Neuronal stem cell (in vitro differentiated cells): ENCODE measurements at regions not wholly inside any gene's neighbourhood (a gene's known extent, or its start where the extent isn't known, plus 50 kb on each side); places are given as distances from the start of the nearest gene placed in this dataset. TPM values are rescaled to one million over a fixed set of nuclear protein-coding genes. Genes with fewer than 3 reads are reported as not detected.

Experiments used
- DNase-seq: peaks from one replicate; pipeline ENCODE4 v3.0.0-alpha.2; 2013; ENCODE audit warnings: low spot score
- H2AFZ ChIP-seq: one replicate; pipeline ENCODE4 v1.6.1; 2013; ENCODE audit warnings: mild to moderate bottlenecking, low read length, inconsistent platforms
- H2AK5ac ChIP-seq: 2 replicates; pipeline ENCODE4 v1.6.1; 2013; ENCODE audit warnings: low read depth, mild to moderate bottlenecking, inconsistent platforms, low read length, moderate library complexity, mixed read lengths
- H2BK120ac ChIP-seq: 2 replicates; pipeline ENCODE4 v1.6.1; 2013; ENCODE audit warnings: low read depth, mild to moderate bottlenecking, inconsistent platforms, low read length, moderate library complexity, mixed read lengths
- H2BK12ac ChIP-seq: one replicate; pipeline ENCODE4 v1.6.1; 2013; ENCODE audit warnings: low read length, inconsistent platforms
- H2BK15ac ChIP-seq: 2 replicates; pipeline ENCODE4 v1.6.1; 2013; ENCODE audit warnings: mild to moderate bottlenecking, low read length, inconsistent platforms, mixed read lengths
- H2BK5ac ChIP-seq: one replicate; pipeline ENCODE4 v1.6.1; 2013; ENCODE audit warnings: inconsistent platforms, mild to moderate bottlenecking, low read length, moderate library complexity
- H3K14ac ChIP-seq: one replicate; pipeline ENCODE4 v1.6.1; 2013; ENCODE audit warnings: low read length, inconsistent platforms
- H3K18ac ChIP-seq: 2 replicates; pipeline ENCODE4 v1.6.1; 2013; ENCODE audit warnings: low read length, inconsistent platforms
- H3K23ac ChIP-seq: 2 replicates; pipeline ENCODE4 v1.6.1; 2013; ENCODE audit warnings: low read depth, mild to moderate bottlenecking, mixed read lengths, low read length, inconsistent platforms; ENCODE audit not compliant: poor library complexity
- H3K27ac ChIP-seq: replicated peaks from 3 replicates; pipeline ENCODE4 v1.5.1; 2013; ENCODE audit warnings: low read length, inconsistent platforms
- H3K27me3 ChIP-seq, 3 experiments: 2 replicates each; pipeline ENCODE4 v1.6.1; 2013; ENCODE audit warnings: low read length in 3 of 3, mild to moderate bottlenecking in 2 of 3, inconsistent platforms in 1 of 3, low read depth in 1 of 3, mixed read lengths in 1 of 3, moderate library complexity in 1 of 3; ENCODE audit not compliant: control insufficient read depth in 3 of 3, insufficient read depth in 3 of 3
- H3K36me3 ChIP-seq, 2 donors: replicated peaks in 1 of 2; 2 replicates each; pipeline ENCODE4 v1.6.1; 2013; ENCODE audit warnings: low read length in 2 of 2; ENCODE audit not compliant: control insufficient read depth in 2 of 2, insufficient read depth in 2 of 2
- H3K4ac ChIP-seq: 2 replicates; pipeline ENCODE4 v1.6.1; 2013; ENCODE audit warnings: inconsistent platforms, mild to moderate bottlenecking, low read length, moderate library complexity
- H3K4me1 ChIP-seq, 2 donors: 1 replicate in 1 of 2; 2 replicates in 1 of 2; pipeline ENCODE4 v1.6.1; 2013; ENCODE audit warnings: low read length in 2 of 2, low read depth in 1 of 2; ENCODE audit not compliant: control insufficient read depth in 2 of 2, insufficient read depth in 1 of 2
- H3K4me2 ChIP-seq: one replicate; pipeline ENCODE4 v1.6.1; 2013; ENCODE audit warnings: mild to moderate bottlenecking, low read length, inconsistent platforms; ENCODE audit not compliant: insufficient read depth, poor library complexity, severe bottlenecking
- H3K4me3 ChIP-seq, 2 donors: 2 replicates each; pipeline ENCODE4 v1.5.1; 2013; ENCODE audit warnings: low read length in 2 of 2, mild to moderate bottlenecking in 2 of 2, inconsistent platforms in 1 of 2, moderate library complexity in 1 of 2
- H3K79me1 ChIP-seq: one replicate; pipeline ENCODE4 v1.6.1; 2013; ENCODE audit warnings: low read depth, mild to moderate bottlenecking, inconsistent platforms, low read length, moderate library complexity
- H3K9ac ChIP-seq: one replicate; pipeline ENCODE4 v1.6.1; 2013; ENCODE audit warnings: mild to moderate bottlenecking, low read depth, low read length, inconsistent platforms; ENCODE audit not compliant: poor library complexity
- H3K9me3 ChIP-seq, 2 donors: replicated peaks in 1 of 2; 2 replicates each; pipeline versions ENCODE3 to v1.6.1; 2013; ENCODE audit warnings: low read length in 2 of 2, mild to moderate bottlenecking in 2 of 2, inconsistent platforms in 1 of 2, low read depth in 1 of 2, mixed read lengths in 1 of 2, moderate library complexity in 1 of 2; ENCODE audit not compliant: control insufficient read depth in 2 of 2, insufficient read depth in 1 of 2
- H4K8ac ChIP-seq: one replicate; pipeline ENCODE4 v1.6.1; 2013; ENCODE audit warnings: low read depth, mild to moderate bottlenecking, inconsistent platforms, low read length, moderate library complexity
- H4K91ac ChIP-seq: one replicate; pipeline ENCODE4 v1.6.1; 2013; ENCODE audit warnings: low read length, low read depth, mild to moderate bottlenecking, inconsistent platforms; ENCODE audit not compliant: poor library complexity
- WGBS, 2 donors: extraction: QIAGEN DNeasy Blood & Tissue Kit; methylation state at CpG; one replicate each; pipeline ENCODE4 v1.1.7; 2013; ENCODE audit warnings: missing lambda C conversion rate in 2 of 2, mixed read lengths in 1 of 2; ENCODE audit not compliant: insufficient read length in 2 of 2, insufficient replicate concordance in 1 of 2; ENCODE audit errors: extremely low coverage in 2 of 2; 5-methylcytosine and 5-hydroxymethylcytosine counted together
- small RNA-seq: library from polyadenylated mRNA; stranded (forward); fragments of <200 nt; extraction: miRNeasy Mini kit (QIAGEN cat#:217004); gene quantifications from one replicate; pipeline ENCODE3, GENCODE V24; 2013; ENCODE audit not compliant: insufficient read depth

DNA sequence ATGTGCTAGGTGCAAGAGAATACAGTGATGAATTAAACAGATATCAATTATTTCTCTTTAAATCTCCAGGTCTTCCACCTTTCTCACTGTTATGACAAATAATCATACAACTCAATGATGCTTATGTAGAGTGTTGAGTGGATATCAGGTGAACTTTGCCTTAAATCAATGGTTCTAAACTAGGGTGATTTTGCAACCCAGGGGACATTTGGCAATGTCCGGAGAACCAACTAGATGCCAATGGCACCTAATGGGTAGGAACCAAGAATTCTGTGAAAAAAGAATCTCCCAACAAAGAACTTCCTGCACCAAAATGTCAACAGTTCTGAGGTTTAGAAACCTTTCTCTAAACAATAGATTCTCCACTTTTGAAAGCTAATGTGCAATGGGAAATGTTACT, 52.0 kb upstream of the GDNF start:
- Histone ChIP-seq H3K36me3 (no peaks in the 10 kb centered on the region), H3K4me2 (no peak overlapping the region), H4K91ac (no peak overlapping the region), H3K4me3 (no peak overlapping the region), H3K9me3 (no peaks in the 10 kb centered on the region), H3K27ac (no peak overlapping the region), H2AK5ac (no peak overlapping the region), H3K23ac (no peak overlapping the region), H3K18ac (no peak overlapping the region), H2BK5ac (no peak overlapping the region), H4K8ac (no peak overlapping the region), H3K4me1 (peaks cover 0 to 2% of the 10 kb centered on the region in 2 donors), H2BK120ac (no peak overlapping the region), H2AFZ (no peak overlapping the region), H3K4ac (no peak overlapping the region), H3K79me1 (no peaks in the 10 kb centered on the region), H2BK12ac (no peak overlapping the region), H3K27me3 (no peaks in the 10 kb centered on the region), H2BK15ac (no peak overlapping the region), H3K9ac (no peak overlapping the region), H3K14ac (no peak overlapping the region)
- no CpG with 5 or more reads among the region's 1 CpG for WGBS, 2 donors
- DNase-seq, result no peak

DNA sequence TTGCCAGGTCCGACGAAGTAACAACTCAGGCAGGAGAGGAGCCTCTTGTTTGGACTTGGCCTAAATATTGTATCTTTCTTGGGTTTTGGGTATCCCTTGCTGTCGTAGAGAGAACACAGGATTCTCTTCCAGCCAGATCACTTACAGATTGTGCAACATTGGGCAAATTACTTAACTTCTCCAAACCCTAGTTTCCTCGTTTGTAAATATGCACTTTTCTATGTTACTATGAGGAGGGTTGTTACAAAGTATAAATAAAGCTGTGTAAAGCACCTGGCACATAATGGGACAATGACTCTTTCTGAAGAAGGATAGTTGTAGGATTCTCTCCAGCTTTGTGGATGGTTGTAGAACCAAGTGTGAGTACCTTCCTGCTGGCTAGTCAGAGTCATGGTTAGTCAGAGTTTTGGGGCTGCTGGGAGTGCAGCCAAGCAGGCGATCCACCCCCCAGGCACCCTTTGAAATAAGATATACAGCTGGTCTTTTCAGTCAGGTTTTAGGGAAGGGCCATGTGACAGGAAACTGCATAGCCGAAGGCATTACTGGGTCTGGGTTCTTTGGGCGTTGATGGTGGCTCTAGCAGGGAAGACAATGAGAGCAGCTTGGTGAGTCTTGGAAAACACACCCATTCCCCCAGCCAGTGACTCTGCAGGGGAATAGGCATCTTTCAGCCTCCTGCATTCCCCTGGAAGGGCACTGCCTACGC, 49.9 kb upstream of the GDNF start:
- H3K36me3 ChIP-seq, result no peaks in the 10 kb centered on the region
- no CpG with 5 or more reads among the region's 8 CpGs for WGBS, 2 donors
- no peak overlapping the region for H2AK5ac ChIP-seq
- H3K4me3 ChIP-seq, result no peak overlapping the region
- H3K79me1 ChIP-seq, result no peaks in the 10 kb centered on the region
- H3K27me3 ChIP-seq, result no peaks in the 10 kb centered on the region
- H2BK15ac ChIP-seq, result no peak overlapping the region
- no peak overlapping the region for H2BK12ac ChIP-seq
- H3K23ac ChIP-seq, result no peak overlapping the region
- no peak overlapping the region for H2BK5ac ChIP-seq
- H2BK120ac ChIP-seq, result no peak overlapping the region
- no peak overlapping the region for H4K91ac ChIP-seq
- H3K4me2 ChIP-seq, result no peak overlapping the region
- no peak overlapping the region for H3K14ac ChIP-seq
- H4K8ac ChIP-seq, result no peak overlapping the region
- H3K4ac ChIP-seq, result no peak overlapping the region
- H3K9me3 ChIP-seq, result no peaks in the 10 kb centered on the region
- DNase-seq, result no peak
- no peak overlapping the region for H3K27ac ChIP-seq
- H3K18ac ChIP-seq, result no peak overlapping the region
- peaks cover 0 to 8% of the 10 kb centered on the region in 2 donors for H3K4me1 ChIP-seq
- H2AFZ ChIP-seq, result no peak overlapping the region
- no peak overlapping the region for H3K9ac ChIP-seq

Small RNA genes in the stretch of these regions (small RNA-seq; reads per million reads assigned to genes)
- not detected for gene LINC02110
